ENCODE measurements at regions not wholly inside any gene's neighbourhood (a gene's known extent, or its start where the extent isn't known, plus 50 kb on each side); places are given as distances from the start of the nearest gene placed in this dataset.

DNA sequence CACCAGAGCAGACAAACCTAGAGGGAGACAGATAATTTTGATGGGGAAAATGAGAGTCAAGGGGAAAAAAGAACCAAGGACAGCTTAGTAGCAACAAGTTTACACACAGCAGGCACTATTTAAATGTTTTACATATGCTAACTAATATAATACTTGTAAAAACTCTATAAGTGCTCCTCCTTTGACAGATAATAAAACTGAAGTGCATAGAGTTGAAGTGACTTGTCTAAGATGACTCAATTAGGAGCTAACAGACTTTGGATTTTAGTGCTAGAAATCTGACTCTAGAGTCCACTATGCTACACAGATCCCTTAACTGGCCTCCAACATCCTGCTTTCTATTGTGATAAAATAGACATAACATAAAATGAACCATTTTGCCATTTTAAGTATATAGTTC lies 506.9 kb downstream of the SATB2 start:
- TF ChIP-seq, protein P1, sequence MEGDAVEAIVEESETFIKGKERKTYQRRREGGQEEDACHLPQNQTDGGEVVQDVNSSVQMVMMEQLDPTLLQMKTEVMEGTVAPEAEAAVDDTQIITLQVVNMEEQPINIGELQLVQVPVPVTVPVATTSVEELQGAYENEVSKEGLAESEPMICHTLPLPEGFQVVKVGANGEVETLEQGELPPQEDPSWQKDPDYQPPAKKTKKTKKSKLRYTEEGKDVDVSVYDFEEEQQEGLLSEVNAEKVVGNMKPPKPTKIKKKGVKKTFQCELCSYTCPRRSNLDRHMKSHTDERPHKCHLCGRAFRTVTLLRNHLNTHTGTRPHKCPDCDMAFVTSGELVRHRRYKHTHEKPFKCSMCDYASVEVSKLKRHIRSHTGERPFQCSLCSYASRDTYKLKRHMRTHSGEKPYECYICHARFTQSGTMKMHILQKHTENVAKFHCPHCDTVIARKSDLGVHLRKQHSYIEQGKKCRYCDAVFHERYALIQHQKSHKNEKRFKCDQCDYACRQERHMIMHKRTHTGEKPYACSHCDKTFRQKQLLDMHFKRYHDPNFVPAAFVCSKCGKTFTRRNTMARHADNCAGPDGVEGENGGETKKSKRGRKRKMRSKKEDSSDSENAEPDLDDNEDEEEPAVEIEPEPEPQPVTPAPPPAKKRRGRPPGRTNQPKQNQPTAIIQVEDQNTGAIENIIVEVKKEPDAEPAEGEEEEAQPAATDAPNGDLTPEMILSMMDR (conservative IDR thresholded peaks at IDR 0.05): no peak
- no peak for TF ChIP-seq EZH2 (IDR thresholded peaks at IDR 0.05; ENCODE audit: low read depth)

Data from PC-9 (cell line).